ENCODE measurements at regions not wholly inside any gene's neighbourhood (a gene's known extent, or its start where the extent isn't known, plus 50 kb on each side); places are given as distances from the start of the nearest gene placed in this dataset.
"Not testable (repeated sequence)": the region's sequence is repeated elsewhere in the genome, so short reads cannot be mapped to it uniquely, and the experiment has no call there.

- not testable (repeated sequence) for DNase-seq (ENCODE audit: low read depth)
Measured at GRCh38 chr16:87208968-87209367, 108.2 kb downstream of the C16orf95 start.

- DNase-seq (ENCODE audit: low read depth) = no peak
Measured at GRCh38 chr16:87209808-87210512, 107.2 kb downstream of the C16orf95 start.

- DNase-seq (ENCODE audit: low read depth) = no peak
Measured at GRCh38 chr16:87210894-87211293, 106.3 kb downstream of the C16orf95 start.

- DNase-seq (ENCODE audit: low read depth) = no peak
Measured at GRCh38 chr16:87212026-87212425, 105.2 kb downstream of the C16orf95 start.

DNA sequence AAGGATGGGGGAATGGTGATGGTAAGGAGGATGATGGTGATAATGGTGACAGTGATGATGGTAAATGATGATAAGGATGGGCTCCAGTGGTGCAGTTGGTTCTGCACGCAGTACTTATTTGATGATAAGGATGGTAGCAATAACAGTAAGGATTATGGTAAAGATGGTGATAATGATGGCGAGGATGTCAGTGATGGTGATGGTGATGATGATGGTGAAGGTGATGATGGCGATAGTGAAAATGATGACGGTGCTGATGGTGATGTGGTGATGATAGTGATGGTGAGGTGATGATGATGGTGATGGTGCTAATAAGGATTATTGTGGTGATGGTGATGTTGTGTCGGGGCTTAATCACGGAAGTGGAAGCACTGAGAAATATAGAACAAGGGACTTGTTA, 103.7 kb downstream of the C16orf95 start:
- DNase-seq (ENCODE audit: low read depth) = no peak

DNA sequence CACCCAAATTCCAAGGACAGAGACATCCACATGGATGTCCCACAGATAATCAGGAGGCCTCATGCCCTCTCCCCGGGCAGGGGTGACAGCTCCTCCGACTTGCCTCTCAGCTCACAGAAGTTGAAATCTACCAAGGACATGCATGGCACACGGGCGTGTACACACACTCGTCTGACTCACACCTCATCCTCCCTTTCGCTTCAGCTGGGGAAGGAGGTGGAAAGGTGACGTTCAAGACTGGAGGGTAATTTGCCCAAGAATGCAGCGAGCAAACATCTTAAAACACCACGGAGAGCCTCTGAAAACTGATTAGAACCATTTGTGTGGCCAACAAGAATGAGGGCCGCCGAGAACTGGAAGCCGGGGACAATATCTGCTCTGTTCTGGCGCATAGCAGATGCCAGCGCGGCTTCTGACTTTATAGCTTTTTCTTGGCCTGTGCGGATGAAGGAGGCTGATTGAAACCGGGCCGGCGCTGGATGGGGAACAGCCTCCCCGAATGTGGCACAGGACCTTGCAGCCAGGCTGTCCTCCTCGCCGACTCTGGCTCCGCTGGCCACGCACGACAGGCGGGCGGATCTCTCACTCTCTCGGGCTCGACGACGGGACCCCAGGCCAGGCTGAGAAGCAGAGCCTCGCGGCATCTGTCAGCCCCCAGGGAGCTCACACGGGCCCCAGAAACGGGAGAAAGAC, 100.9 kb downstream of the C16orf95 start:
- DNase-seq (ENCODE audit: low read depth) = no peak

DNA sequence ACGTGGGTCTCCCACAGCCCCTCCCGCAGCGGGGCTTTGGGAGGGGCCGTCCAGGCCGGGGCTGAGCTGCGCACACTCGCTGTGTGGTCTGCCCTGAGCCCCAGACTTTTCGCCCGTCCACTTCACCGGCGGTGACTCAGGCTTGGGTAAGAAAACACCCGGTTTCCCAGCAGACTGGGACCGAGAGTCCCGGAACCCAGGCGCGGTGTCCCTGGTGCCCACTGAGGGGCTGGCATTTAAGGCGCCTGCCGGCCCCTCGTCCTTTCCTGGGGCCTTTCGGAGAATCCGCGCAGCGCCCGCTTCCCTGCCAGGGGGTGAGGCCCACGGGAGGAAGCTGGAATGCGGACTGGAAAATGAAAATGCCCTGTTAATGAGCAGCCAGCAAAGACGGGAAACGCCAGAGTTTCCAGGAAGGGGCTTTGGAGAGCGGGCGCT, 100.3 kb downstream of the C16orf95 start:
- DNase-seq (ENCODE audit: low read depth) = no peak

GRCh38 chr16:87217802-87218201, 99.4 kb downstream of the C16orf95 start:
- not testable (repeated sequence) for DNase-seq (ENCODE audit: low read depth)

DNA sequence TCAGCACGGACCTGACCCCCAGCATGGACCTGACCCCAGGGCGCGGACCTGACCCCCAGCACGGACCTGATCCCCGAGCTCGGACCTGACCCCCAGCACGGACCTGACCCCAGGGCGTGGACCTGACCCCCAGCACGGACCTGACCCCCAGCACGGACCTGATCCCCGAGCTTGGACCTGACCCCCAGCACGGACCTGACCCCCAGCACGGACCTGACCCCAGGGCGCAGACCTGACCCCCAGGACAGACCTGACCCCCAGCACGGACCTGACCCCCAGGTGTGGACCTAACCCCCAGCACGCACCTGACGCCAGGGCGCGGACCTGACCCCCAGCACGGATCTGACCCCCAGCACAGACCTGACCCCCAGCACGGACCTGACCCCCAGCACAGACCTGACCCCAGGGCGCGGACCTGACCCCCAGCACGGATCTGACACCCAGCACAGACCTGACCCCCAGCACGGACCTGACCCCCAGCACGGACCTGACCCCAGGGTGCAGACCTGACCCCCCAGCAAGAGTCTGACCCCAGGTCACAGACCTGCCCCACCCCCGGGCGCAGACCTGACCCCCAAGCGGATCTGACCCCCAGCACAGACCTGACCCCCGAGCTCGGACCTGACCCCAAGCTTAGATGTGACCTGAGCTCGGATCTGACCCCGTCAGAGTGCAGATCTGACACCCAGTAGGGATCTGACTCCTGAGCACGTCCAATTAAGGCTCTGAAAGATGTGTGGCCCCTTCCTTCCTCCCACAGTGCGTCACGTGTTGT, 98.7 kb downstream of the C16orf95 start:
- no peak for DNase-seq (ENCODE audit: low read depth)

DNA sequence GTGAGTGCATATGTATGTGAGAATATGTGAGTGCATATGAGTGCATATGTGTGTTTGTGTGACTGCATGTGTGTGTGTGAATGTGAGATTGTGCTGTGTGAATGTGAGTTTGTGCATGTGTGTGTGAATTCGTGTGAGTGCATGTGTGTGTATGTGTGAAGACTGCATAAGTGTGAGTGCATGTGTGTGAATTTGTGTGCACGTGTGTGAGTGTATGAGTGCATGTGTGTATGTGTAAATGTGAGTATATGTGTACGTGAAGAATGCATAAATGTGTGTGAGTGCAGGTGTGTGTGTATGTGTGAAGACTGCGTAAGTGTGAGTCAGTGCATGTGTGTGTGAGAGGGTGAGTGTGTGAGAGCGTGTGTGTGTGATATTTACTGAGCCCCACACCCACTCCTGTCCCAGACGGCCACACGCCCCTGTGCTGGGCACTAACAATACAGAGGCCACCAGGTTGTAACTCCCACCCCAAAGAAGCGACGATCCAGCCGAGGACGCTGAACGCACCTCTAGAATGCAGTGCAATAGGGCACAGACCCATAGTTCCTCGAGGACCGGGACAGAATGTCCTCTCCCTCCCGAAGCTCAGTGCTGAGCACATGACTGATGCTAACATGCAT, 97.8 kb downstream of the C16orf95 start:
- no peak for DNase-seq (ENCODE audit: low read depth)

DNA sequence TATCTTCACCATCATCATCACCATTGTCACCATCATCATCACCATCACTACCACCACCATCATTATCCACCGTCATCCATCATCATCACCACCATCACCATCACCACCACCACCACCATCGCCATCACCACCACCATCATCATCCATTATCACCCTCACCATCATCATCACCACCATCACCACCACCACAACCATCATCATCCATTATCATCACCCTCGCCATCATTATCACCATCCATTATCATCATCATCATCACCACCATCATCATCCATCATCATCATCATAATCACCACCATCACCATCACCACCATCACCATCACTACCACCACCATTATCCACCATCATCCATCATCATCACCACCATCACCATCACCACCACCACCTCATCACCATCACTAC, 95.6 kb downstream of the C16orf95 start:
- DNase-seq (ENCODE audit: low read depth) = no peak

- DNase-seq (ENCODE audit: low read depth) = no peak
Measured at GRCh38 chr16:87222335-87222734, 94.9 kb downstream of the C16orf95 start.

GRCh38 chr16:87223656-87224248, 93.4 kb downstream of the C16orf95 start:
- no peak for DNase-seq (ENCODE audit: low read depth)

GRCh38 chr16:87226926-87227295, 90.3 kb downstream of the C16orf95 start:
- DNase-seq (ENCODE audit: low read depth) = no peak

DNA sequence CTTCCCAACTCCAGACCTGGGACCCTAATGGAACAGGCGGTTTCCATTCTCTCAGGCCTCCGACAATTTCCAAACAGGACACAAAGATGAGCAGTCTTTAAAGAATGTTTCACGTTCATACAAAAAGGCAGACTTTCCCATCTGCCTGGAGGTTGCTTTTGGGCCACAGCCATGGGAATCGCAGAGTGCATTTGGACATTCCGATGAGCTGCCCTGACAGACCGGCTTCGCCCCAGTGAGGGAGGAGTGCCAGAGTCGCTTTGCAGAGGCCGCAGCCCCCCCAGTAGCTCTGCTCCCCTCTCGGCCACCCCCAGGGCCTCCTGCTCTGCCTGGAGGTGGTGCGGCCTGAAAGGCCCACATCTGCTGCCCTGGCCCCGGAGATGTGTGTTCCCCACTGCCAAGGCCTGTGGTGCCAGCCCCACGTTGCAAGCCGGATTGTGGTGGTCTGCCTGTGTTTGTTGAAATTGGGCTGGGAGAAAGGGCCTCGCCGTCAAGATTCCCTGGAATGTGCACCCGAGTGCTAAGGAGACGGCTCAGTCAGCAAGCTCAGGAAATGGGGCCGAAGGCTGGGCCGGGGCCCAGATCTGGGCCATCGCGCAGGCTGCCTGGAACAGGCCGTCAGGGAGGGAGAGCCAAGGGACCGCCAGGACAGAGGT, 89.8 kb downstream of the C16orf95 start:
- DNase-seq (ENCODE audit: low read depth) = no peak

GRCh38 chr16:87228363-87228762, 88.8 kb downstream of the C16orf95 start:
- DNase-seq (ENCODE audit: low read depth) = no peak

GRCh38 chr16:87229230-87230188, 87.7 kb downstream of the C16orf95 start:
- no peak for DNase-seq (ENCODE audit: low read depth)

DNA sequence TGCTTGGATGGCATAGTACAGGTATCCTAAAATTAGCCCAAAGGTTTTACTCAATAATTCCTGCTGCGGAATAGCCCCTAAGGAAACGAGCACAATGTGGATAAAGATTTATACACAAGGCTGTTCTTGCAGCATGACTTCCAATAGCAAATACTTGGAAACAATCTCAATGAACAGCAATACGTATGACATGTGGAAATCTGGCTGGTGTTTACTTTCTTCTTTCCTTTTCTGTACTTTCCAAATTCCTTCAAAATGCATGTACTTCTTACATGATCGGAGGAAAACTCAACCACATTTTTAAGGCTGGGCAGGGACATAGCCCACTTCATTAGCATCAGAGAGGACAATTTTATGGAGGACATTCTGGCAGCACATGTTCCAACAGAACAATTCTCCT, 86.6 kb downstream of the C16orf95 start:
- no peak for DNase-seq (ENCODE audit: low read depth)

- no peak for DNase-seq (ENCODE audit: low read depth)
Measured at GRCh38 chr16:87231295-87231694, 85.9 kb downstream of the C16orf95 start.

- no peak for DNase-seq (ENCODE audit: low read depth)
Measured at GRCh38 chr16:87231911-87232310, 85.3 kb downstream of the C16orf95 start.
